GM23338 (cell line): ENCODE measurements at regions not wholly inside any gene's neighbourhood (a gene's known extent, or its start where the extent isn't known, plus 50 kb on each side); places are given as distances from the start of the nearest gene placed in this dataset.

Source experiments
- ATAC-seq: fragments of 200-7000 bp; cut with Tn5 transposase; 3 replicates; pipeline ENCODE4 v1.9.1; 2020
- DNase-seq: peaks from one replicate; pipeline ENCODE4 v3.0.0-alpha.2; 2015; ENCODE audit warnings: low spot score
- H2AFZ ChIP-seq: fragments of 200-600 bp; sonication (generic); 2 replicates; pipeline ENCODE4 v1.8.0; 2016; ENCODE audit warnings: antibody characterized with exemption, mild to moderate bottlenecking, moderate library complexity
- H3F3A ChIP-seq: fragments of 200-600 bp; sonication (generic); replicated peaks from 2 replicates; pipeline ENCODE4 v1.8.0; 2017; ENCODE audit warnings: antibody characterized with exemption, mixed run types, low read depth
- H3K27ac ChIP-seq: fragments of 200-600 bp; sonication (generic); 2 replicates; pipeline ENCODE4 v1.6.1; 2016; ENCODE audit warnings: low read depth
- H3K27me3 ChIP-seq: fragments of 200-600 bp; sonication (generic); 2 replicates; pipeline ENCODE4 v1.8.0; 2016; ENCODE audit warnings: mild to moderate bottlenecking, mixed run types, moderate library complexity; ENCODE audit not compliant: insufficient read depth
- H3K36me3 ChIP-seq: fragments of 200-600 bp; sonication (generic); 2 replicates; pipeline ENCODE4 v1.8.0; 2016; ENCODE audit warnings: mild to moderate bottlenecking; ENCODE audit not compliant: insufficient read depth
- H3K4me1 ChIP-seq: fragments of 200-600 bp; sonication (generic); 2 replicates; pipeline ENCODE4 v1.8.0; 2016; ENCODE audit warnings: mild to moderate bottlenecking, moderate library complexity; ENCODE audit not compliant: insufficient read depth
- H3K4me2 ChIP-seq: fragments of 200-600 bp; sonication (generic); 2 replicates; pipeline ENCODE4 v1.7.1; 2017; ENCODE audit warnings: mixed run types
- H3K4me3 ChIP-seq: fragments of 200-600 bp; sonication (generic); 2 replicates; pipeline ENCODE4 v1.6.1; 2016; ENCODE audit warnings: mixed run types
- H3K79me2 ChIP-seq: fragments of 200-600 bp; sonication (generic); replicated peaks from 2 replicates; pipeline ENCODE4 v1.8.0; 2017; ENCODE audit warnings: mild to moderate bottlenecking; ENCODE audit not compliant: insufficient read depth
- H3K9me2 ChIP-seq: fragments of 200-600 bp; sonication (generic); 2 replicates; pipeline ENCODE4 v1.8.0; 2017; ENCODE audit not compliant: insufficient read depth
- H4K20me1 ChIP-seq: fragments of 200-600 bp; sonication (generic); replicated peaks from 2 replicates; pipeline ENCODE4 v1.8.0; 2017; ENCODE audit warnings: mild to moderate bottlenecking; ENCODE audit not compliant: insufficient read depth
- H3K27ac Mint-ChIP-seq: 2 replicates; pipeline ENCODE4 v1.8.0; 2020; ENCODE audit warnings: inconsistent platforms, mild to moderate bottlenecking, moderate library complexity, mixed read lengths
- H3K27me3 Mint-ChIP-seq: 3 replicates; pipeline ENCODE4 v1.8.0; 2022; ENCODE audit warnings: low read depth, mild to moderate bottlenecking, moderate library complexity, mixed read lengths, inconsistent platforms; ENCODE audit not compliant: insufficient read depth, poor library complexity
- H3K36me3 Mint-ChIP-seq: 3 replicates; pipeline ENCODE4 v1.8.0; 2021; ENCODE audit warnings: low read depth, mild to moderate bottlenecking, inconsistent platforms, moderate library complexity, mixed read lengths
- H3K4me1 Mint-ChIP-seq: 3 replicates; pipeline ENCODE4 v1.8.0; 2020; ENCODE audit warnings: mild to moderate bottlenecking, inconsistent platforms, mixed read lengths
- H3K4me3 Mint-ChIP-seq: 3 replicates; pipeline ENCODE4 v1.8.0; 2021; ENCODE audit warnings: moderate library complexity, mild to moderate bottlenecking, inconsistent platforms, mixed read lengths
- H3K9me3 Mint-ChIP-seq: 3 replicates; pipeline ENCODE4 v1.8.0; 2020; ENCODE audit warnings: moderate library complexity, mild to moderate bottlenecking, inconsistent platforms, mixed read lengths
- CREB1 ChIP-seq: fragments of 250-450 bp; sonication (Bioruptor Pico); IDR thresholded peaks from 2 replicates; pipeline ENCODE4 v1.5.0; 2020; ENCODE audit warnings: low read depth, mild to moderate bottlenecking, moderate library complexity
- CTCF ChIP-seq, 2 experiments: fragments of 200-600 bp in 1 of 2; sonication (generic) in 1 of 2; conservative IDR thresholded peaks; 2 replicates each; pipeline versions ENCODE4 v1.5.1 to v1.6.1; 2016 to 2017; ENCODE audit warnings: antibody characterized with exemption in 2 of 2, low read depth in 2 of 2, mild to moderate bottlenecking in 2 of 2, moderate library complexity in 1 of 2
- EZH2 ChIP-seq: fragments of 200-600 bp; sonication (generic); IDR thresholded peaks from one replicate; pipeline ENCODE4 v1.8.0; 2017; ENCODE audit warnings: antibody characterized with exemption, mild to moderate bottlenecking, low read depth; ENCODE audit not compliant: unreplicated experiment
- JUNB ChIP-seq: IDR thresholded peaks from one replicate; pipeline ENCODE4 v1.6.1; 2016; ENCODE audit warnings: antibody characterized with exemption; ENCODE audit not compliant: unreplicated experiment
- NANOG ChIP-seq: IDR thresholded peaks from 2 replicates; pipeline ENCODE4 v1.6.1; 2016; ENCODE audit warnings: antibody characterized with exemption, borderline replicate concordance
- POLR2AphosphoS5 ChIP-seq: IDR thresholded peaks from 2 replicates; pipeline ENCODE4 v1.6.1; 2016; ENCODE audit warnings: antibody characterized with exemption, low read depth
- STAT1 ChIP-seq: IDR thresholded peaks from one replicate; pipeline ENCODE4 v1.6.1; 2016; ENCODE audit warnings: antibody characterized with exemption; ENCODE audit not compliant: unreplicated experiment
- ZNF114 ChIP-seq: fragments of 250-450 bp; sonication (Bioruptor Pico); IDR thresholded peaks from 2 replicates; pipeline ENCODE4 v1.5.0; 2020; ENCODE audit warnings: mild to moderate bottlenecking, moderate library complexity
- ZNF331 ChIP-seq: fragments of 250-450 bp; sonication (Bioruptor Pico); IDR thresholded peaks from 2 replicates; pipeline ENCODE4 v1.5.0; 2020; ENCODE audit warnings: low read depth, mild to moderate bottlenecking, moderate library complexity
- ZNF462 ChIP-seq: fragments of 250-450 bp; sonication (Bioruptor Pico); IDR thresholded peaks from 2 replicates; pipeline ENCODE4 v1.5.0; 2020; ENCODE audit warnings: mild to moderate bottlenecking, moderate library complexity
- TF ChIP-seq, protein P1 (sequence below): IDR thresholded peaks from one replicate; pipeline ENCODE4 v1.6.1; 2018; ENCODE audit warnings: antibody characterized with exemption; ENCODE audit not compliant: unreplicated experiment

GRCh38 chrX:120726294-120726693 is 96.4 kb upstream of the C1GALT1C1 start (continued):
- TF ChIP-seq, protein P1, sequence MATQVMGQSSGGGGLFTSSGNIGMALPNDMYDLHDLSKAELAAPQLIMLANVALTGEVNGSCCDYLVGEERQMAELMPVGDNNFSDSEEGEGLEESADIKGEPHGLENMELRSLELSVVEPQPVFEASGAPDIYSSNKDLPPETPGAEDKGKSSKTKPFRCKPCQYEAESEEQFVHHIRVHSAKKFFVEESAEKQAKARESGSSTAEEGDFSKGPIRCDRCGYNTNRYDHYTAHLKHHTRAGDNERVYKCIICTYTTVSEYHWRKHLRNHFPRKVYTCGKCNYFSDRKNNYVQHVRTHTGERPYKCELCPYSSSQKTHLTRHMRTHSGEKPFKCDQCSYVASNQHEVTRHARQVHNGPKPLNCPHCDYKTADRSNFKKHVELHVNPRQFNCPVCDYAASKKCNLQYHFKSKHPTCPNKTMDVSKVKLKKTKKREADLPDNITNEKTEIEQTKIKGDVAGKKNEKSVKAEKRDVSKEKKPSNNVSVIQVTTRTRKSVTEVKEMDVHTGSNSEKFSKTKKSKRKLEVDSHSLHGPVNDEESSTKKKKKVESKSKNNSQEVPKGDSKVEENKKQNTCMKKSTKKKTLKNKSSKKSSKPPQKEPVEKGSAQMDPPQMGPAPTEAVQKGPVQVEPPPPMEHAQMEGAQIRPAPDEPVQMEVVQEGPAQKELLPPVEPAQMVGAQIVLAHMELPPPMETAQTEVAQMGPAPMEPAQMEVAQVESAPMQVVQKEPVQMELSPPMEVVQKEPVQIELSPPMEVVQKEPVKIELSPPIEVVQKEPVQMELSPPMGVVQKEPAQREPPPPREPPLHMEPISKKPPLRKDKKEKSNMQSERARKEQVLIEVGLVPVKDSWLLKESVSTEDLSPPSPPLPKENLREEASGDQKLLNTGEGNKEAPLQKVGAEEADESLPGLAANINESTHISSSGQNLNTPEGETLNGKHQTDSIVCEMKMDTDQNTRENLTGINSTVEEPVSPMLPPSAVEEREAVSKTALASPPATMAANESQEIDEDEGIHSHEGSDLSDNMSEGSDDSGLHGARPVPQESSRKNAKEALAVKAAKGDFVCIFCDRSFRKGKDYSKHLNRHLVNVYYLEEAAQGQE, result no peak
- TF ChIP-seq POLR2AphosphoS5 (no peak), CREB1 (CRISPR knock-in tag) (no peak), ZNF462 (no peak), ZNF331 (CRISPR knock-in tag) (no peak)

DNA sequence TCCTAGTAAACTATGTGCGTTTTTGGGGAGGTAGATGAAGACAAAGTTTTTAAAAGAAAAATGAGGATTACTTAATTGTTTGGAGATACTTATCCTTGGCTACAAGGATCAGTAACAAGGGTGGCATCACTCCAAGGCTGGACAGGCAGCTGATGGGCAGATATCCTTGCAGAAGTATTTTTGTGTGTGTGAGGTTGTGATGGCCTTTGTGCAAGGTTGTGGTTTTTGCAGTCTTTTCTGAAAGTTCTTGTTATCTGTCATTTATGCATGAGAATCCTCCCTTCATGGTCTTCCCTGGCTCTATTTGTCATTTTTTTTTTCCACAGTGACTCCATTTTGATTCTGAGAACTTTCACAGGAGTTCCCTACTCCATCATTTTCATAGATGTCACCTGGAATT is 96.0 kb upstream of the C1GALT1C1 start:
- no peak overlapping the region for H3K4me2 ChIP-seq
- H3K27ac ChIP-seq, result no peak overlapping the region
- H3K9me2 ChIP-seq, result no peaks in the 10 kb centered on the region
- H4K20me1 ChIP-seq, result no peaks in the 10 kb centered on the region
- no peaks in the 10 kb centered on the region for H3K36me3 ChIP-seq
- DNase-seq, result no peak
- no peak overlapping the region for H3K4me3 ChIP-seq
- H2AFZ ChIP-seq, result no peak overlapping the region
- Mint-ChIP-seq H3K9me3 (no peaks in the 10 kb centered on the region), H3K27me3 (no peaks in the 10 kb centered on the region), H3K4me1 (no peaks in the 10 kb centered on the region), H3K36me3 (no peaks in the 10 kb centered on the region), H3K27ac (no peak overlapping the region), H3K4me3 (no peak overlapping the region)
- H3K27me3 ChIP-seq, result no peaks in the 10 kb centered on the region
- no peaks in the 10 kb centered on the region for H3F3A ChIP-seq
- H3K4me1 ChIP-seq, result no peaks in the 10 kb centered on the region
- no peaks in the 10 kb centered on the region for H3K79me2 ChIP-seq
- no peak for ATAC-seq
- TF ChIP-seq CREB1 (CRISPR knock-in tag) (no peak), JUNB (no peak), EZH2 (no peak), ZNF331 (CRISPR knock-in tag) (no peak), ZNF114 (no peak), CTCF (conservative IDR thresholded peaks at IDR 0.05; ENCODE audit: low read depth in 2 of 2) (no peak), NANOG (no peak), STAT1 (no peak)
- TF ChIP-seq, protein P1, result no peak
